Ishikawa (cell line): ENCODE measurements at regions not wholly inside any gene's neighbourhood (a gene's known extent, or its start where the extent isn't known, plus 50 kb on each side); places are given as distances from the start of the nearest gene placed in this dataset.

Experiments used
- EP300 ChIP-seq: IDR thresholded peaks from 2 replicates; pipeline ENCODE4 v1.6.1; 2012; ENCODE audit warnings: borderline replicate concordance
- MAX ChIP-seq: IDR thresholded peaks from 2 replicates; pipeline ENCODE4 v1.6.1; 2012
- TAF1 ChIP-seq: IDR thresholded peaks from 2 replicates; pipeline ENCODE4 v1.6.1; 2012; ENCODE audit warnings: low read depth, mild to moderate bottlenecking
- TCF12 ChIP-seq: IDR thresholded peaks from 2 replicates; pipeline ENCODE4 v1.6.1; 2012; ENCODE audit warnings: low read depth

- TF ChIP-seq EP300 = no peak
- TF ChIP-seq TCF12 = no peak
- TF ChIP-seq TAF1 = no peak
- TF ChIP-seq MAX = no peak
These were observed 151.3 kb upstream of the SOX11 start for GRCh38 chr2:5540856-5541255.
